Hematopoietic multipotent progenitor cell treated with erythropoietin and hydrocortisone succinate and interleukin-3 and kit ligand, for 6 days (in vitro differentiated cells): ENCODE measurements at regions not wholly inside any gene's neighbourhood (a gene's known extent, or its start where the extent isn't known, plus 50 kb on each side); places are given as distances from the start of the nearest gene placed in this dataset.
"Not testable (repeated sequence)": the region's sequence is repeated elsewhere in the genome, so short reads cannot be mapped to it uniquely, and the experiment has no call there.

Experiments used
- DNase-seq: peaks from one replicate; pipeline ENCODE4 v3.0.0-alpha.2; 2015

- DNase-seq, result no peak
These were observed 280.1 kb downstream of the PTH2R start for GRCh38 chr2:208686665-208687064.

- not testable (repeated sequence) for DNase-seq
These were observed 281.1 kb downstream of the PTH2R start for GRCh38 chr2:208687720-208688119.

GRCh38 chr2:208698114-208698513, 291.5 kb downstream of the PTH2R start:
- no peak for DNase-seq

GRCh38 chr2:208708486-208708885, 301.9 kb downstream of the PTH2R start:
- DNase-seq, result no peak

- no peak for DNase-seq
These were observed 305.0 kb downstream of the PTH2R start for GRCh38 chr2:208711598-208711997.

- no peak for DNase-seq
These were observed 306.6 kb downstream of the PTH2R start for GRCh38 chr2:208713066-208713745.

- DNase-seq, result no peak
These were observed 312.2 kb downstream of the PTH2R start for GRCh38 chr2:208718828-208719227.

- no peak for DNase-seq
These were observed 316.1 kb downstream of the PTH2R start for GRCh38 chr2:208722731-208723130.

GRCh38 chr2:208725280-208725679, 318.7 kb downstream of the PTH2R start:
- DNase-seq, result no peak

- no peak for DNase-seq
These were observed 319.6 kb downstream of the PTH2R start for GRCh38 chr2:208726242-208726641.

- DNase-seq, result not testable (repeated sequence)
These were observed 345.2 kb downstream of the PTH2R start for GRCh38 chr2:208751663-208752415.

GRCh38 chr2:208757364-208757763, 350.8 kb downstream of the PTH2R start:
- DNase-seq, result no peak

- DNase-seq, result not testable (repeated sequence)
These were observed 366.5 kb downstream of the PTH2R start for GRCh38 chr2:208773074-208773473.

GRCh38 chr2:208781166-208781565, 374.6 kb downstream of the PTH2R start:
- DNase-seq, result no peak

- DNase-seq, result no peak
These were observed 375.5 kb downstream of the PTH2R start for GRCh38 chr2:208782097-208782496.

- peak; percentile 45 for DNase-seq
These were observed 376.6 kb downstream of the PTH2R start for GRCh38 chr2:208783184-208783583.

GRCh38 chr2:208784774-208785173, 378.2 kb downstream of the PTH2R start:
- DNase-seq, result not testable (repeated sequence)

- no peak for DNase-seq
These were observed 384.7 kb downstream of the PTH2R start for GRCh38 chr2:208791257-208791656.

GRCh38 chr2:208792766-208793165, 386.2 kb downstream of the PTH2R start:
- DNase-seq, result no peak

- DNase-seq, result no peak
These were observed 386.8 kb downstream of the PTH2R start for GRCh38 chr2:208793434-208793833.

GRCh38 chr2:208794288-208794975, 387.8 kb downstream of the PTH2R start:
- DNase-seq, result no peak

GRCh38 chr2:208798698-208799097, 392.1 kb downstream of the PTH2R start:
- DNase-seq, result no peak

- no peak for DNase-seq
These were observed 392.8 kb downstream of the PTH2R start for GRCh38 chr2:208799397-208799796.

GRCh38 chr2:208800887-208801286, 394.3 kb downstream of the PTH2R start:
- DNase-seq, result not testable (repeated sequence)
